ENCODE measurements at regions not wholly inside any gene's neighbourhood (a gene's known extent, or its start where the extent isn't known, plus 50 kb on each side); places are given as distances from the start of the nearest gene placed in this dataset.

DNA sequence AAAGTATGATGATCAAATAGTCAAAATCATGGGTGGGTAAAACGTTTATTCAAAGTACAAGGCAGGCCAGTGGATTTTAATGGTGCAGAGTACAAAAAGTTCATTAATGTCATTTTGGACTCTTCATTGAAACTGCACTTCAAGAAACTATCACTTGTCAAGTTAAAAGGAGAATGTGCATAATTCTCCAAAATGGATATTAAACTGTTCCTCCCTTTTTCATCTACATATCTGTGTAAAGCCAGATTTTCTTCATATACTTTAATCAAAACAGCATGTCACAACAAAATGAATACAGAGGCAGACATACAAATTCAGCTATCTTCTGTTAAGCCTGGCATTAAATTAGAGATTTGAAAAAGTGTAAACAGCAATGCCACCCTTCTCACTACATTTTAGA lies 401.6 kb downstream of the NR2F1-AS1 start:
- in situ Hi-C loops (cut with MboI; ENCODE audit: low sequenced_read_pairs in 4 of 4) (no loop called here), intact Hi-C loops (cut with DNase I; ENCODE audit: low total_unique reads) (no loop called here)
- no peak for ATAC-seq
- TF ChIP-seq, protein P1, sequence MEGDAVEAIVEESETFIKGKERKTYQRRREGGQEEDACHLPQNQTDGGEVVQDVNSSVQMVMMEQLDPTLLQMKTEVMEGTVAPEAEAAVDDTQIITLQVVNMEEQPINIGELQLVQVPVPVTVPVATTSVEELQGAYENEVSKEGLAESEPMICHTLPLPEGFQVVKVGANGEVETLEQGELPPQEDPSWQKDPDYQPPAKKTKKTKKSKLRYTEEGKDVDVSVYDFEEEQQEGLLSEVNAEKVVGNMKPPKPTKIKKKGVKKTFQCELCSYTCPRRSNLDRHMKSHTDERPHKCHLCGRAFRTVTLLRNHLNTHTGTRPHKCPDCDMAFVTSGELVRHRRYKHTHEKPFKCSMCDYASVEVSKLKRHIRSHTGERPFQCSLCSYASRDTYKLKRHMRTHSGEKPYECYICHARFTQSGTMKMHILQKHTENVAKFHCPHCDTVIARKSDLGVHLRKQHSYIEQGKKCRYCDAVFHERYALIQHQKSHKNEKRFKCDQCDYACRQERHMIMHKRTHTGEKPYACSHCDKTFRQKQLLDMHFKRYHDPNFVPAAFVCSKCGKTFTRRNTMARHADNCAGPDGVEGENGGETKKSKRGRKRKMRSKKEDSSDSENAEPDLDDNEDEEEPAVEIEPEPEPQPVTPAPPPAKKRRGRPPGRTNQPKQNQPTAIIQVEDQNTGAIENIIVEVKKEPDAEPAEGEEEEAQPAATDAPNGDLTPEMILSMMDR (IDR thresholded peaks at IDR 0.05 in 4 of 5, conservative IDR thresholded peaks at IDR 0.05 in 1 of 5), result no peak
- TF ChIP-seq POLR2A (IDR thresholded peaks at IDR 0.05), result no peak
- H3K4me1 ChIP-seq, result no peaks in the 10 kb centered on the region
- no peaks in the 10 kb centered on the region for H3K27me3 ChIP-seq
- H3K4me3 ChIP-seq, result no peak overlapping the region
- no peak overlapping the region for H3K27ac ChIP-seq
- H3K36me3 ChIP-seq, result no peaks in the 10 kb centered on the region
- no peaks in the 10 kb centered on the region for H3K9me3 ChIP-seq
- no peak for DNase-seq

DNA sequence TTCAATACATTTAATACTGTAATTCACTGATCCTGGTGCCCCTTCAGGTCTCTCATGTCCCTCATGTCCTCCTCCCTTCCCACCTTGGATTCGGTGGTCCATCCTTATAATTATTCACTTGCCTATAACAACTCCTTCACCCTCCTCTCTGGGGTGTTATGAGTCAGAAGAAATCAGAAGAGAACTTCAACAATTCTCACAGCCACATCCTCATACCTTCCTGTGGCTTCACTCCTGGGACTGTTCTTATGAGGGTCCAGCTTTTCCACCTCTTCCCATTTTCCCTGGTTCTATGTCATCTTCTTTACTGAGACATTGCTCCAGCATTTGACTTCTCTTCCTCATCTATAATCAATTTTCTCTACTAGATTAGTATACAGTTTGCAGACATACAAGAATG lies 406.1 kb downstream of the NR2F1-AS1 start:
- no peak overlapping the region for H3K4me3 ChIP-seq
- no peak overlapping the region for H3K27ac ChIP-seq
- DNase-seq (no peak), ATAC-seq (no peak)
- no peaks in the 10 kb centered on the region for H3K9me3 ChIP-seq
- no peaks in the 10 kb centered on the region for H3K27me3 ChIP-seq
- intact Hi-C loops (cut with DNase I; ENCODE audit: low total_unique reads) (no loop called here), in situ Hi-C loops (cut with MboI; ENCODE audit: low sequenced_read_pairs in 4 of 4) (no loop called here)
- H3K4me1 ChIP-seq, result no peaks in the 10 kb centered on the region
- TF ChIP-seq, protein P1 (IDR thresholded peaks at IDR 0.05 in 4 of 5, conservative IDR thresholded peaks at IDR 0.05 in 1 of 5), result no peak
- no peak for TF ChIP-seq POLR2A (IDR thresholded peaks at IDR 0.05)
- no peaks in the 10 kb centered on the region for H3K36me3 ChIP-seq

DNA sequence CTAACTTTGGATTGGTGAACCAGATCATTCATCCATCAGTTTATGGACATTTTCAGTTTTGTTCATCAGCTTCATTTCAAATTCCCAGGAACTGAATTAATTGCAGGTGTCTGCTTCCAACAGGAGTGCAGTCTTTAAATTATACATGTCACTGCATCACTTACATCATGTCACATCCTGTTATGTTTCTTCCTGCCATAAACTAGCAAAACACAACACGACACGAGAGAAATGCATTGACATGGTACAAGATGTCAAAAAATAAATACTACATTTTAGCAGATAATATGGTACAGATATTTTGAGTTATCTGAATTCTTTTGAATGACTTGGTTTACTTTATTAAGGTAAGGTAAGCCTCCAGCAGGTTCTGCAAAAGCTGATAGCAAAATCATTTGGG lies 415.5 kb downstream of the NR2F1-AS1 start:
- Histone ChIP-seq H3K4me1 (no peaks in the 10 kb centered on the region), H3K36me3 (no peaks in the 10 kb centered on the region), H3K9me3 (no peaks in the 10 kb centered on the region), H3K27ac (no peak overlapping the region), H3K4me3 (no peak overlapping the region), H3K27me3 (no peaks in the 10 kb centered on the region)
- in situ Hi-C loops (cut with MboI; ENCODE audit: low sequenced_read_pairs in 4 of 4) (no loop called here), intact Hi-C loops (cut with DNase I; ENCODE audit: low total_unique reads) (no loop called here)
- no peak for TF ChIP-seq POLR2A (IDR thresholded peaks at IDR 0.05)
- TF ChIP-seq, protein P1 (IDR thresholded peaks at IDR 0.05 in 4 of 5, conservative IDR thresholded peaks at IDR 0.05 in 1 of 5), result no peak
- DNase-seq (no peak), ATAC-seq (no peak)

DNA sequence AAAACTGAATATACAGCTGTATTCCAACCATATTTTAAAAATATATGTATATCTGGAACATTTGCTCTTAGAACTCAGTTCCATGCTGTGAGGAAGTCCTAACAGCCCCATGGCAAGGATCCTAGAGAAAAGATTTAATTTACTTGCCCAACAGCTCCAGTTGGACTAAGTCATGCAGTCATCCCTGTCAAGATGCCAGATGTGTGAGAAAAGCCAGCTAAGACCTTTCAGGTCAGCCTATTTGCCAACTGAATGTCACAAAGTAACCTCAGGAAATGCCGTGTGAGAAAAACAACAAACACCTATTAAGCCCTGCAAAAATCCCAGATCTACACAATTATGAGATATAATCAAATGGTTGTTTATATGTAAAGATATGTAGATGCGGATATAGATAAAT lies 416.3 kb downstream of the NR2F1-AS1 start:
- Histone ChIP-seq H3K4me1 (no peaks in the 10 kb centered on the region), H3K36me3 (no peaks in the 10 kb centered on the region), H3K9me3 (no peaks in the 10 kb centered on the region), H3K27ac (no peak overlapping the region), H3K27me3 (no peaks in the 10 kb centered on the region), H3K4me3 (no peak overlapping the region)
- ATAC-seq (no peak), DNase-seq (no peak)
- intact Hi-C loops (cut with DNase I; ENCODE audit: low total_unique reads) (no loop called here), in situ Hi-C loops (cut with MboI; ENCODE audit: low sequenced_read_pairs in 4 of 4) (no loop called here)
- TF ChIP-seq, protein P1 (IDR thresholded peaks at IDR 0.05 in 4 of 5, conservative IDR thresholded peaks at IDR 0.05 in 1 of 5), result no peak
- TF ChIP-seq POLR2A (IDR thresholded peaks at IDR 0.05), result no peak

DNA sequence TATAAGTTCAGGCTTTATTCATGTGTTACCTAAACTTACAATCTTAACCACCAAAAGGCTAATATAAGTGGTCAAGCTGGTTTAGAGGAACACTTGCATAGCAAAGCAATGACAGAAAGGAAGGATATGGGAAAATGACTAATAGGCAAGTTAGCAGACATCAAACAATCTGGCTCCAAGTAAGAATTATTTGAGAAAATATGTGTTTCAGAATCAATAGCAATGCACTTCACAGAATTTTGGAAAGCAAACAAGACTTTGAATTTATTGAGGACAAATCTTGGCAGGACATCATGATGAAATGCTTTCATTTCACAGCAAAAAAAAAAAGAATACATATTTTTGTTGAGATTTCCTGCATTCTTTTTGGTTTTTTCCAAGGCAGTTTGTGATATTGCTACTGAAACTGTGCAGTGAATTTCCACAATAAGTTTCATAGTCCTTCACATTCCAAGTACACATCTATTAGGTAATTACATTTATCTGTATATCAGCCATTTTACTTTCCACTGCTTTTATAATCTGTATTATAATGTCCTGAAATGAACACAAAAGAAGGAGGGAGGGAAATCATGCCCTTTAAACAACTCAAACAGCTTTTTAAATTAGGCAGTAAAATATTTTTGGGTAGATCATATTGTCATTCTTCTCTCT lies 417.9 kb downstream of the NR2F1-AS1 start:
- Histone ChIP-seq H3K4me1 (no peaks in the 10 kb centered on the region), H3K27ac (no peak overlapping the region), H3K9me3 (no peaks in the 10 kb centered on the region), H3K4me3 (no peak overlapping the region), H3K36me3 (no peaks in the 10 kb centered on the region), H3K27me3 (no peaks in the 10 kb centered on the region)
- TF ChIP-seq, protein P1 (IDR thresholded peaks at IDR 0.05 in 4 of 5, conservative IDR thresholded peaks at IDR 0.05 in 1 of 5), result no peak
- no peak for TF ChIP-seq POLR2A (IDR thresholded peaks at IDR 0.05)
- ATAC-seq, result no peak
- no peak for DNase-seq
- in situ Hi-C loops (cut with MboI; ENCODE audit: low sequenced_read_pairs in 4 of 4), result no loop called here
- intact Hi-C loops (cut with DNase I; ENCODE audit: low total_unique reads), result no loop called here
